ENCODE measurements at regions not wholly inside any gene's neighbourhood (a gene's known extent, or its start where the extent isn't known, plus 50 kb on each side); places are given as distances from the start of the nearest gene placed in this dataset.

DNA sequence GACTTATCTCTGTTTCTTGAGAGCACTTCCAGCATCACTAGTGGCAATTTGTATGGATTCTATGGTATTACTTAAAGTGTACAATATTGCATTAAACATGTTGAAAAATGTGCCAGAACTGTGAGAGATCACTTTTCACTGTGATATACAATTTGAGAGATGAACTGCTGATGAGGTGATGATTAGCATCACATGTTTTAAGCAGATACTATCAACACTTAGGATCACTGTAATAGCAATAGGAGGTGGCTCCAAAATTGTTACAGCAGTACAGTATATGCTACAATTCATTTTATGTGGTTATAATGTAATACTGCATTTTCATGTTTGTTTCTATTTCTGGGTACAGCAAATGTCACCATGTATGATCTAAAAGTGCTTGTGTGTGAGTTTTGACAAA is 570.0 kb downstream of the PTPRC start:
- TF ChIP-seq CTCF (IDR thresholded peaks at IDR 0.05; ENCODE audit: poor library complexity, severe bottlenecking): no peak
- TF ChIP-seq TAF1 (IDR thresholded peaks at IDR 0.05; ENCODE audit: low read depth): no peak
- TF ChIP-seq POLR2AphosphoS5 (IDR thresholded peaks at IDR 0.05): peak; percentile 29
- TF ChIP-seq, protein P1, sequence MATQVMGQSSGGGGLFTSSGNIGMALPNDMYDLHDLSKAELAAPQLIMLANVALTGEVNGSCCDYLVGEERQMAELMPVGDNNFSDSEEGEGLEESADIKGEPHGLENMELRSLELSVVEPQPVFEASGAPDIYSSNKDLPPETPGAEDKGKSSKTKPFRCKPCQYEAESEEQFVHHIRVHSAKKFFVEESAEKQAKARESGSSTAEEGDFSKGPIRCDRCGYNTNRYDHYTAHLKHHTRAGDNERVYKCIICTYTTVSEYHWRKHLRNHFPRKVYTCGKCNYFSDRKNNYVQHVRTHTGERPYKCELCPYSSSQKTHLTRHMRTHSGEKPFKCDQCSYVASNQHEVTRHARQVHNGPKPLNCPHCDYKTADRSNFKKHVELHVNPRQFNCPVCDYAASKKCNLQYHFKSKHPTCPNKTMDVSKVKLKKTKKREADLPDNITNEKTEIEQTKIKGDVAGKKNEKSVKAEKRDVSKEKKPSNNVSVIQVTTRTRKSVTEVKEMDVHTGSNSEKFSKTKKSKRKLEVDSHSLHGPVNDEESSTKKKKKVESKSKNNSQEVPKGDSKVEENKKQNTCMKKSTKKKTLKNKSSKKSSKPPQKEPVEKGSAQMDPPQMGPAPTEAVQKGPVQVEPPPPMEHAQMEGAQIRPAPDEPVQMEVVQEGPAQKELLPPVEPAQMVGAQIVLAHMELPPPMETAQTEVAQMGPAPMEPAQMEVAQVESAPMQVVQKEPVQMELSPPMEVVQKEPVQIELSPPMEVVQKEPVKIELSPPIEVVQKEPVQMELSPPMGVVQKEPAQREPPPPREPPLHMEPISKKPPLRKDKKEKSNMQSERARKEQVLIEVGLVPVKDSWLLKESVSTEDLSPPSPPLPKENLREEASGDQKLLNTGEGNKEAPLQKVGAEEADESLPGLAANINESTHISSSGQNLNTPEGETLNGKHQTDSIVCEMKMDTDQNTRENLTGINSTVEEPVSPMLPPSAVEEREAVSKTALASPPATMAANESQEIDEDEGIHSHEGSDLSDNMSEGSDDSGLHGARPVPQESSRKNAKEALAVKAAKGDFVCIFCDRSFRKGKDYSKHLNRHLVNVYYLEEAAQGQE (IDR thresholded peaks at IDR 0.05; ENCODE audit: borderline replicate concordance): no peak
- TF ChIP-seq EZH2 (IDR thresholded peaks at IDR 0.05; ENCODE audit: borderline replicate concordance, insufficient read depth, low read length, poor library complexity, severe bottlenecking): no peak

Data from neural cell (in vitro differentiated cells).